OCI-LY1 (cell line): ENCODE measurements at regions not wholly inside any gene's neighbourhood (a gene's known extent, or its start where the extent isn't known, plus 50 kb on each side); places are given as distances from the start of the nearest gene placed in this dataset.

Experiments
- H2AFZ ChIP-seq: fragments of 200-600 bp; sonication (generic), shearing (Covaris generic); 2 replicates; pipeline ENCODE4 v1.6.0; 2014; ENCODE audit warnings: antibody characterized with exemption, mild to moderate bottlenecking, low read length
- H3F3A ChIP-seq: fragments of 200-600 bp; sonication (generic), shearing (Covaris generic); 2 replicates; pipeline ENCODE4 v1.6.0; 2014; ENCODE audit warnings: mild to moderate bottlenecking, antibody characterized with exemption, low read length, moderate library complexity; ENCODE audit not compliant: insufficient read depth
- H3K27ac ChIP-seq: fragments of 200-600 bp; sonication (generic); 2 replicates; pipeline ENCODE4 v1.5.1; 2014; ENCODE audit warnings: low read length, mixed run types, mild to moderate bottlenecking, low read depth; ENCODE audit not compliant: poor library complexity, severe bottlenecking
- H3K27me3 ChIP-seq: fragments of 200-600 bp; sonication (generic); 2 replicates; pipeline ENCODE4 v1.6.0; 2014; ENCODE audit warnings: antibody characterized with exemption, mild to moderate bottlenecking, low read length, moderate library complexity; ENCODE audit not compliant: insufficient read depth
- H3K36me3 ChIP-seq: fragments of 200-600 bp; sonication (generic); 2 replicates; pipeline ENCODE4 v1.6.1; 2014; ENCODE audit warnings: mild to moderate bottlenecking, antibody characterized with exemption, low read length, moderate library complexity, mixed read lengths; ENCODE audit not compliant: insufficient read depth
- H3K4me1 ChIP-seq: fragments of 200-600 bp; sonication (generic); 2 replicates; pipeline ENCODE4 v1.5.1; 2014; ENCODE audit warnings: mild to moderate bottlenecking, low read length, moderate library complexity; ENCODE audit not compliant: insufficient read depth, severe bottlenecking
- H3K4me2 ChIP-seq: fragments of 200-600 bp; sonication (generic), shearing (Covaris generic); 2 replicates; pipeline ENCODE4 v1.6.1; 2014; ENCODE audit warnings: low read length
- H3K4me3 ChIP-seq: fragments of 200-600 bp; sonication (generic); 2 replicates; pipeline ENCODE4 v1.5.1; 2014; ENCODE audit warnings: low read length, low read depth, mild to moderate bottlenecking, mixed read lengths; ENCODE audit not compliant: poor library complexity, severe bottlenecking
- H3K79me2 ChIP-seq: fragments of 200-600 bp; shearing (Covaris generic); 2 replicates; pipeline ENCODE4 v1.6.1; 2016; ENCODE audit warnings: mixed run types, low read length, mixed read lengths; ENCODE audit not compliant: insufficient read depth
- H3K9ac ChIP-seq: fragments of 200-600 bp; sonication (generic), shearing (Covaris generic); 2 replicates; pipeline ENCODE4 v1.6.1; 2014; ENCODE audit warnings: mild to moderate bottlenecking, low read length, mixed read lengths
- H3K9me2 ChIP-seq: fragments of 200-600 bp; sonication (generic), shearing (Covaris generic); 2 replicates; pipeline ENCODE4 v1.6.1; 2014; ENCODE audit warnings: low read depth, mild to moderate bottlenecking, low read length, mixed read lengths
- H3K9me3 ChIP-seq: fragments of 200-600 bp; shearing (Covaris generic); 2 replicates; pipeline ENCODE4 v1.6.1; 2014; ENCODE audit warnings: low read length, mixed read lengths
- H4K20me1 ChIP-seq: fragments of 200-600 bp; sonication (generic), shearing (Covaris generic); 2 replicates; pipeline ENCODE4 v1.6.0; 2016; ENCODE audit warnings: mild to moderate bottlenecking, low read length; ENCODE audit not compliant: insufficient read depth
- CTCF ChIP-seq: fragments of 200-600 bp; sonication (generic), shearing (Covaris generic); IDR thresholded peaks from 2 replicates; pipeline ENCODE4 v1.5.1; 2017; ENCODE audit warnings: mild to moderate bottlenecking, antibody characterized with exemption, low read length, moderate library complexity, mixed read lengths
- EZH2 ChIP-seq: fragments of 200-600 bp; sonication (generic), shearing (Covaris generic); IDR thresholded peaks from 2 replicates; pipeline ENCODE4 v1.8.0; 2017; ENCODE audit warnings: borderline replicate concordance, mixed run types, mild to moderate bottlenecking, antibody characterized with exemption, low read length, moderate library complexity, mixed read lengths

DNA sequence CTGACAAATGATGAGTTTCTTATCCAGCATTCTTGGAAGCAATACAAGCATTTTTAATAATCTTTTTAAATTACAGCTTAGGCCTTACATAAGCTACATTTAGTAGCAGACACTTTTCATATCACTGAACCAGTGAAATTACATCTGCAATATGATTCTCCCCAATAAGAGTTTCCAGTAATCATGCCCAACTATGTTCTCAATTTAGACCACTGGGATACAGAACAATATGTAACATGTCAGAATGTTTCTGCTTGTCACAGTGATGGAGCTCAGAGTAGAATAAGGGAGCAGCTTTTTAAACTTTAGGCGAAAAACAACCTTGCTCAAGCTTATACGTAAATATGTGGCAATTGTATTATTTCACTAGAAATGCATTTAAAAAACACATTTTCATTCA lies 1132.2 kb downstream of the FAT4 start:
- H3K9me3 ChIP-seq = no peaks in the 10 kb centered on the region
- TF ChIP-seq CTCF (no peak), EZH2 (no peak)
- H3K79me2 ChIP-seq = no peaks in the 10 kb centered on the region
- no peaks in the 10 kb centered on the region for H3K9me2 ChIP-seq
- no peaks in the 10 kb centered on the region for H3K4me1 ChIP-seq
- no peak overlapping the region for H3K4me3 ChIP-seq
- no peak overlapping the region for H2AFZ ChIP-seq
- no peaks in the 10 kb centered on the region for H3F3A ChIP-seq
- H3K9ac ChIP-seq = no peak overlapping the region
- H3K36me3 ChIP-seq = no peaks in the 10 kb centered on the region
- no peaks in the 10 kb centered on the region for H4K20me1 ChIP-seq
- no peak overlapping the region for H3K4me2 ChIP-seq
- H3K27ac ChIP-seq = no peak overlapping the region
- no peaks in the 10 kb centered on the region for H3K27me3 ChIP-seq

DNA sequence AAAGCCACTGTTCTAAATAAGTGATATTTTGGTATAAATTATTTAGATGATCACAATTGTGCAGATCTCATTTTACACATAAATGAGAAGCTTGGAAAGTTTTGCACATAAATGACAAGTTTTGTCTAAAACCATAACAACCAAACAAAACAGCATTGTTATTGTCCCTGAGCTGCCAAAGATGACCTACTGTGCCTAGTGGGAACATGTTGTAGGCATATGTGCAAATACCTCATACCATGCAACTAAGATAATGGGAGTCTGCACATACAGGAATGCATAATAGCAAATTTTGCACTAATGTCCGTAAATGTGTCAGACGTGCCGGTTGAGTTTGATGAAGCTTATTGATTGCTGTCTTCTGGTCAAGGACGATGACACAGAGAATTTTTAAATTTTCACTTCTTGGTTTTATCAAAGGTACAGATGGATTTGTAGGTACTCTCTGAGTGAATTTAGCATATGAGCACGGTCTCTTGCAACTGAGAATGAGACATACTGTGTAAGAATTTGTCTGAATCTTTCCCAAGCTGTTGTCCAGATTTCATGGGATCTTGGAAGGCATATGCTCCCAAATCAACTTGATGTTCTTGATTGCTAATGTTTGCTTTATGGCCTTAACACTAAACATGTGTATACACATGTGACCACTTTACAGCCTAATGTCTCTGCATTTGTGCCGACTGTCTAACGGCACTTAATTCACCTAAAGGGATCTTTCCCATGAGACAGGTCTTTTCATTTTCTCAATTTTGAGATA lies 1133.5 kb downstream of the FAT4 start:
- Histone ChIP-seq H3K4me3 (no peak overlapping the region), H3F3A (no peaks in the 10 kb centered on the region), H3K27ac (no peak overlapping the region), H3K27me3 (no peaks in the 10 kb centered on the region), H3K9ac (no peak overlapping the region), H4K20me1 (no peaks in the 10 kb centered on the region), H3K9me2 (no peaks in the 10 kb centered on the region), H3K36me3 (no peaks in the 10 kb centered on the region), H3K4me1 (no peaks in the 10 kb centered on the region), H2AFZ (no peak overlapping the region), H3K9me3 (no peaks in the 10 kb centered on the region), H3K4me2 (no peak overlapping the region), H3K79me2 (no peaks in the 10 kb centered on the region)
- TF ChIP-seq EZH2 (no peak), CTCF (no peak)

DNA sequence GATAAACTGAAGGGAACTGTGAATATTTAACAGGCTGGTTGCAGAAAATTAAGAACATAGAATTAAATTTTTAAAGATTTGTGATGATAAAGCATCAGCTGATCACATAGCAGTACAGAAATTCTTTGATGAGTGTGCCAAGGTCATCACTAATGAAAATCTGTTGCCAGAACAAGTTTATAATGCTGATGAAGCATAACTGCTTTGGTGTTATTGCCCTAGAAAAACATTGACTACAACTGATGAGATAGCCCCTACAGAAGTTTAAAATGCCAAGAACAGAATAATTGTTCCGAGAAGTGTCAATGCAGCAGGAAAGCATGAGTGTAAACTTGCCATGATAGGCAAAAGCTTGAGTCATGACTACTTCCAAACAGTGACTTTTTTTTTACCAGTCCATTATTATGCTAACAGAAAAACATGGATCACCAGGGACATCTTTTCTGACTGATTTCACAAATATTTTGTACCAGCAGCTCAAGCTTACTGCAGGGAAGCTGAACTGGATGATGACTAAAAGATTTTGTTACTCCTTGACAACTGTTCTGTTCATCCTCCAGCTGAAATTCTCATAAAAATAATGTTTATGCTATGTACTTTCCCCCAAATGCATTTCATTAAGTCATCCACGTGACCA lies 1136.6 kb downstream of the FAT4 start:
- no peaks in the 10 kb centered on the region for H3K79me2 ChIP-seq
- no peak overlapping the region for H3K9ac ChIP-seq
- H4K20me1 ChIP-seq = no peaks in the 10 kb centered on the region
- no peaks in the 10 kb centered on the region for H3K36me3 ChIP-seq
- H3K9me3 ChIP-seq = no peaks in the 10 kb centered on the region
- H3K4me1 ChIP-seq = no peaks in the 10 kb centered on the region
- H3K4me3 ChIP-seq = no peak overlapping the region
- H2AFZ ChIP-seq = no peak overlapping the region
- H3K4me2 ChIP-seq = no peak overlapping the region
- TF ChIP-seq CTCF = no peak
- TF ChIP-seq EZH2 = no peak
- no peaks in the 10 kb centered on the region for H3K9me2 ChIP-seq
- H3K27me3 ChIP-seq = no peaks in the 10 kb centered on the region
- H3F3A ChIP-seq = no peaks in the 10 kb centered on the region
- H3K27ac ChIP-seq = no peak overlapping the region
